Neural crest cell (in vitro differentiated cells): ENCODE measurements at regions not wholly inside any gene's neighbourhood (a gene's known extent, or its start where the extent isn't known, plus 50 kb on each side); places are given as distances from the start of the nearest gene placed in this dataset.
A peak's percentile ranks its signal among the peaks of the same experiment; 100 is the strongest.

Source experiments
- DNase-seq: peaks from one replicate; pipeline ENCODE4 v3.0.0; 2021; ENCODE audit warnings: low read depth, mixed read lengths, low spot score
- H3K27ac Mint-ChIP-seq: one replicate; pipeline ENCODE4 v1.8.0; 2021; ENCODE audit warnings: mild to moderate bottlenecking, mixed read lengths; ENCODE audit not compliant: unreplicated experiment
- H3K27me3 Mint-ChIP-seq: 2 replicates; pipeline ENCODE4 v1.8.0; 2021; ENCODE audit warnings: low read depth, mild to moderate bottlenecking, mixed read lengths
- H3K36me3 Mint-ChIP-seq: 2 replicates; pipeline ENCODE4 v1.8.0; 2021; ENCODE audit warnings: low read depth, mild to moderate bottlenecking, mixed read lengths
- H3K4me1 Mint-ChIP-seq: 2 replicates; pipeline ENCODE4 v1.8.0; 2021; ENCODE audit warnings: mixed read lengths
- H3K4me3 Mint-ChIP-seq: one replicate; pipeline ENCODE4 v1.8.0; 2021; ENCODE audit warnings: mild to moderate bottlenecking, mixed read lengths
- H3K9me3 Mint-ChIP-seq: 2 replicates; pipeline ENCODE4 v1.8.0; 2021; ENCODE audit warnings: mixed read lengths
- CTCF ChIP-seq: fragments of 200-600 bp; sonication (generic); conservative IDR thresholded peaks from 2 replicates; pipeline ENCODE4 v1.5.0; 2021; ENCODE audit warnings: antibody characterized with exemption, mild to moderate bottlenecking

DNA sequence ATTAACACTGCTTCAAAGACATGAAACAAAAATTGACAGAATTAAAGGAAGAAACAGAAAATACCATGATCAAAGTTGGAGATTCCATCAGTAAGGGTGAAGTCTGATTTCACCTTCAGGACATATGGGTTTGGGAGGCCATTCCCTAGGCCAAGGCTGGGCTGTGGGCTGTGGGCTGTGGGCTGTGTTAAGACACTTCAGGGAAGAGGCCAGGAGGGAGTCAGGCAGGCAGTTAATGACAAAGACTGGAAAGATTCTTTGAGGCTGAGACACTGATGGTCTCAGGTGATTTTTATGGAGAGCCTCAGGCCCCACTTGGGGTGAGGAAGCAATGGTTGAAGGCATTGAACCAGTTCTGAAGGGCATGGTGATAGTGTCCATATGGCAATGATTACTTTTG, 57.5 kb downstream of the MAGEF1 start:
- H3K4me1 Mint-ChIP-seq, result peaks cover 29% of the 10 kb centered on the region
- H3K27me3 Mint-ChIP-seq, result no peaks in the 10 kb centered on the region

GRCh38 chr3:184652465-184652864, 59.4 kb downstream of the MAGEF1 start:
- no peak for DNase-seq
- peaks cover 5% of the 10 kb centered on the region for H3K36me3 Mint-ChIP-seq
- H3K4me3 Mint-ChIP-seq, result no peak overlapping the region
- no peak for TF ChIP-seq CTCF
- H3K27ac Mint-ChIP-seq, result no peak overlapping the region
- peaks cover 7% of the 10 kb centered on the region for H3K9me3 Mint-ChIP-seq
- no peaks in the 10 kb centered on the region for H3K27me3 Mint-ChIP-seq
- peaks cover 26% of the 10 kb centered on the region for H3K4me1 Mint-ChIP-seq

More for the DNA sequence above, 57.5 kb downstream of the MAGEF1 start:
- no peak for TF ChIP-seq CTCF
- DNase-seq, result no peak
- H3K9me3 Mint-ChIP-seq, result peaks cover 7% of the 10 kb centered on the region
- H3K4me3 Mint-ChIP-seq, result no peak overlapping the region
- no peak overlapping the region for H3K27ac Mint-ChIP-seq
- peaks cover 5% of the 10 kb centered on the region for H3K36me3 Mint-ChIP-seq

DNA sequence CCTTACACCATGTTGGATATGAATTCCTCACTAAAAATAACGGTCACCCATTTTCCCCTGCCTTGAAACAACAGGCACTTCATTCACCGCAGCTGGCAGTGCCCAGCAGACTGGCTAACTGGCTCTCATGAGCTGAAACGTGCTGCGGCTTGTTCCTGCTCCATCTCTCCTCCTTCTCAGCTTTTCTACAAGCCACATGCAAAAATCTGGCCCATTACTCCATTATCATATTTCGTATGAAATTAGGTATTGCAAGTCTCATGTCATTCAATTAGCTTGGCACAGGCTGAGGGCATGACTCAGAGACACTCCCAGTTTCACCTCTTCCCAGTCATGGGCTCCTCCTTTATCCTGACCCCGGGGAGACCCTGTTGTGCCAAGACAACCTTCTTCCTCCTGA, 60.0 kb downstream of the MAGEF1 start:
- Mint-ChIP-seq H3K4me3 (no peak overlapping the region), H3K27ac (no peak overlapping the region), H3K36me3 (peaks cover 5% of the 10 kb centered on the region), H3K9me3 (peaks cover 7% of the 10 kb centered on the region), H3K4me1 (peaks cover 20% of the 10 kb centered on the region), H3K27me3 (no peaks in the 10 kb centered on the region)
- TF ChIP-seq CTCF, result no peak
- no peak for DNase-seq

- DNase-seq, result no peak
- TF ChIP-seq CTCF, result no peak
- Mint-ChIP-seq H3K27ac (peak overlapping the region; percentile 32), H3K36me3 (peaks cover 2% of the 10 kb centered on the region), H3K9me3 (peaks cover 2% of the 10 kb centered on the region), H3K4me3 (no peak overlapping the region), H3K4me1 (peaks cover 9% of the 10 kb centered on the region), H3K27me3 (no peaks in the 10 kb centered on the region)
Measured at GRCh38 chr3:184648636-184649035, 63.2 kb downstream of the MAGEF1 start.

DNA sequence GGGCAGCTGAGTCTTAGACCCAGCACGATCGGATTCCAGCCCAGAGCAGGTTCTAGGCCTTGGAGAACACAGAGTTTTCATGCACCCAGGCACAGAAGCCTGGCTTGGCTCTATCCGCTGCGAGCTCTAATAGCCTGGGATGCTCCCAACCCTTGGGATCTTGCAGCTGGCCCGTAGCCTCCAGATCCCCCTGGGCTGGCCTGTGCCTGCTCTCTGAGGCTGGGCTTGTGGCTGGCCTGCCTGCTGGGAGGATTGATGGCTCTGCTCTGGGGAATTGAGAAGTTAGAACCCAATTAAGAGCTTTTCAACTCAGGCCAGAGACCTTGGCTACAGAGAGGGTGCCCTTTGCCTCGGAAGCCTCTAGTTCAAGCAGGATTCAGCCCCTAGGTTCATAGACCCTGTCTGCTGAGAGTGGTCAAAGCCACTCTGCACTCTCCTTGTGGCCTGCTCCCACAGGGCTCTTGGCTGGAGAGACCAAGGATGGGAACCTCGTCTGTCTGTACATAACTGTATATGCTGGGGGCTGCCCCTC, 64.4 kb downstream of the MAGEF1 start:
- H3K36me3 Mint-ChIP-seq, result no peaks in the 10 kb centered on the region
- no peak overlapping the region for H3K27ac Mint-ChIP-seq
- no peak overlapping the region for H3K4me3 Mint-ChIP-seq
- no peak for DNase-seq
- H3K27me3 Mint-ChIP-seq, result no peaks in the 10 kb centered on the region
- TF ChIP-seq CTCF, result no peak
- H3K9me3 Mint-ChIP-seq, result no peaks in the 10 kb centered on the region
- peaks cover 20% of the 10 kb centered on the region for H3K4me1 Mint-ChIP-seq
